ENCODE measurements at regions not wholly inside any gene's neighbourhood (a gene's known extent, or its start where the extent isn't known, plus 50 kb on each side); places are given as distances from the start of the nearest gene placed in this dataset.

DNA sequence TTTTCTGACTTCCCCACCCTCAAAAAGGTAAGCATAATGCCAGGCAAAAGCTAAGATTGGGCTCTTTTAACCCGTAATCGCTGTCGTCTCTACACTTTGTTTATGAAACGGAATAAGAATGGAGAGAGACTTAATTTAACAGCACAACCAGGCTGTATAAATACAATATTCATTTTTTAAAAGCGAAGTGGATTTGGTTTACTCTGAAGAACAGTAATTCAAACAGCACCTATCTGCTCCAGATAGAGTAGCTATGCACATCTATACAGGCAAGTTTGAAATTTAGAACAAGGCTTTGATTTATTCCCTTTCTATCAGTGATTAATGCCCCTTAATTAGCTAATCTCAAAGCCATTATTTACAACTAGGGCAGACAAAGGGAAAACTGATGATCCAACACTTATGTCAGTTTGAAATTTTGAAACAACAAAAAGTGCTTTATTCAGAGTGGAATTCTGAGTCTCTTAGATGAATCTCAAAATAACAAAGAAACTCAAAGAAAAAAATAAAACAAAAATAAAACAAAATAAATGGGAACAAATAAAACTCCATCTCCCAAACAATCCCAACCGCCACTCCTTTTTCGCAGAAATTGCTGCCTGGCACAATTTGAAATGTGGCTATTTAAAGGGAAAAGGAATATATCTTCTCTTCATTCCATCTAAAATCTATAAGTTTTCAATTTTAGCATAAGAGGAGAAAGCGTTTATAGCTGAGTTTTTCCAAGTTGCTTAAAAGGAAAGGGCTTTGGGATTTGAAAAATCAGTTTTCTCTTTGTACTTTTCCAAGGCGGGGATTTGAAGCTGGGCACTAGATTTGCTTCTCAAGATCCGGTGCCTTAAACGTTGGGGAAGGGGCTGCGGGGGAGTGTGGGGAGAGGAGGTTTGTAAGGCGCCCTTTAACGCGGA is 298.6 kb downstream of the PARP8 start:
- no peak for DNase-seq (ENCODE audit: low read depth)

GRCh38 chr5:50965654-50966375 is 299.4 kb downstream of the PARP8 start:
- no peak for DNase-seq (ENCODE audit: low read depth)

DNA sequence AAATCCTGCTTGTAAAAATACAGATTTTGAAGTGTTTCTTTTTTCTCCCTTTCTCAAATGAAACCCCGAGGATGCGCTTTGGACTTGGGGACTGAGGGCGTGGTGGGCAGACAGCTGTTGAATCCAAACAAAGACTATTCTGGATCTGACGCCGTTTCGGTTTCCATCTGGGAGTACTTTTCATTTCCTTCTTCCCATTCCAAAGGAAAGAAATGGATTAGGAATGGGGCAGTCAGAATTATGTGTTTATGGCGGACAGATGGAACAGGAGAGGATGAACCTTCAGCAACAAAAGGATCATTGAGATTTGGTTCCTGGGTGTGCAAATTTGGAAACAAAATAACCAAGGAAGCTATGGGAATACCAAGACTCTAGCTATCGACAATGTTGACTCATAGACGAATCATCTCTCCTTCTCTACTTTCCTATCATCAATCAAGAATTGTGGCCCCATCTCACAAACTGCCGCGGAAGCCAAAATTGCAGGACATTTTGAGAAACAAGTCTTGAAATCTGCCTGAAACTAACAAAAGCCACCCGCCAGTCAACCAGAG is 300.6 kb downstream of the PARP8 start:
- DNase-seq (ENCODE audit: low read depth): no peak

DNA sequence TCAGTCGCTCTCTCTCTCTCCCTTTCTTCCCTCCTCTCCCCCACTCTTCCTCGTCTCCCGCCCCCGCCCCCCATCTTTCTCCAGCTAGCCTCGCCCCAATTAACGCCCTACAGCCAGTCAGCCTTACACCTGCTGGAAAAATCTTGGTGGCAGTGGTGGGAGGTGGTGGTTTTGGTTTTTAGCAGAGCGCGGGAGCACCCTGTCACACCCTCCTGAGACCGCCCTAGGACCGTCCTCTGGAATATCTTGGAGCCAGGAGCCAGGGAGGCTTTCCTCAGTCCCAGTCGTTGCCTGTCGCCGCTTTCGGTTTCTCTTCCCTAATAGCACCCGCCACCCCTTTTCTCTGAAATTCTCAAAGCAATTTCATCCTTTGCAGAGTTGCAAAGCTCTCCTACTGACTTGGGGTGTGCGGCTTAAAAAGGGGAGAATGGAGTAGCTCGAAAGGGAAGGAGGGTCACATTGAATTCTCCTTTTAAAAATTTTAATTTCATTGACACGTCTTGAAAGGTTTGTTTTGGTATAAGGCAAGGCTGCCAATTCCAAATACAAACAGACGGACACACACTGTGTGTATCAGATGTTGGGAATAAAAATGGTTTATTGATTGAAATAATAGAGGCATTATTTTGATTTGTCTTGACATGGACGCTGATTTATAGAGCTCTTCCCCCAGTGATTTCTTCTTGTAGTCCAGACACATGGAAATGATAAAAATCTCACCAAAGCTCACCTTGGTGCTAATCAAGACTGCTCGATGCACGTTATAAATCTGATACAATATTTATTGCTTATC is 301.3 kb downstream of the PARP8 start:
- peak; percentile 10 for DNase-seq (ENCODE audit: low read depth)

DNA sequence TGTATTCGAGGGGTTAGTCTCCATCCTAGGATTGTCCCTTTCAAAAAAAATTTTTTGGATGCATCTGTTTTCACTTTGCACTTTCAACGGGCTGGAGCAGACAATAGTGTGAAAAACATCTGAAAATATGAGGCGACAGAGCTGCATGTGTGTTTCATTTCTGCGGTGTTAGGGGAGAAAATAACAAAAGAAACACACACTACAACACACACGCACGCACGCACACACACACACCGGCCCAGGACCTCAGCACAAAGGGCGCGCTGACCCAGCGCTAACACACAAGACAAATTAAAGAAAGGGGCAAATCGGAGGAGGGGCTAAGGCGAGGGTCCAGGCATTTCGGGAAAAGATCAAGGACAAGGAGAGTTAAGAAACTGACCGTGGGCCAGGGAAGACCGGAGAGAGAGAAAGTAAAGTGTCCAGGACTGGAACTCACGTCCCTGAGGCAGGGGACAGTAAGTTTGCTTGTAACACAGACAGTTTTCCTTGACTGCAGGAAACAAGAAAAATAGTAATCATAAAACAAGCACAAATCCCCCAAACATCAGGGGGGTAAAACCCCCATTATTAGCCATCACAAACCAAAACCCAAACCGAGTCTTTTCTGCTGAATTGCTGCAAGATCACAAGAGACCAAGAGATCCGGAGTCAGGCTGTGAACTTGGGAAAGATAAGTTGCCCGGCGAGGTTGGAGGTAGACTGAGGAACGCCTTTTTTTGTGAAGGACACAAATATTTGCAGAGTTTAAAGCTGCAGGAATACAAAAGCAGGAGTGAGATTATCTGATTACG is 302.1 kb downstream of the PARP8 start:
- DNase-seq (ENCODE audit: low read depth): no peak

DNA sequence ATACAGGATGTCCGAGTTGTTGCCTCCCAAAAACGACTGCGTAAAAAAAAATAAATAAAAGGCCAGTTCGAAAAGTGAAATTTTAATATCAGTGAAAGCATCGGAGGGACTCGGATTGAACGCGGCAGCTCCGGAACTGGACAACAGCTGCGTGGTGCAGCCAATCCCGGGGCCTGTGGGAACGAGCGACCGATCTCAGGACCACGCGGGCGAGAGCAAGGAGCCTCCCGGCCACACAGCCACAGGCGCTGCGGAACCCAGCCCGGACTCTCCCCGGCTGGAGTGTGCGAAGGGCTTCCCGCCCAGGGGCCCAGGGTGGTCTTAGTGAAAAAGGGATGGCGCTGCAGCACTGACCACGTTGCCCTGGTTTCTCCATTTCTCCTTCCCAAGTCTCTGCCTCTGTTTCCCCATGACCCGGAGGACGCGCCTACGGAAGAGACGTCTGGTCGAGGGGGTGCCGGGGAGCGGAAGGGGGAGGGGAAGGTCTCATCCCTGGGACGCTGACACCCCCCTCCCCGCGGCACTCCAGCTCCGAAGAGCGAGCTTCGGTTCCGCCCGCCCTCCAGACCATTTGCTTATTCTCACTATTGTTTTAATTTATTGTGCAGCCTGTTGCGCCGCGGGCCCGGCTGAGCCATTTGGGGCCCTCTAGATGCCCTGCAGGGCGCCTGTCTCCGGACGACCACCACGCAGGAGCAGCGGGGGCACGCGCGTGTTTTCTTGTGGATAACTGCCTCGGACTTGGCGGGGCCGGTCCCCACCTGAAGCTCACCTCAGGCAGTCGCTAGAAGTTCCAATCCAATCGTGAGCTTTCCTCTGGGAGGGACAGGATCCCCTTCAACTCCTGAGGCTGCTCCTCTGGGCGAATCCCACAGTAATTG is 303.0 kb downstream of the PARP8 start:
- no peak for DNase-seq (ENCODE audit: low read depth)

- no peak for DNase-seq (ENCODE audit: low read depth)
Observed at GRCh38 chr5:50975840-50976239, 309.4 kb downstream of the PARP8 start.

- DNase-seq (ENCODE audit: low read depth): no peak
Observed at GRCh38 chr5:50978924-50979323, 312.5 kb downstream of the PARP8 start.

DNA sequence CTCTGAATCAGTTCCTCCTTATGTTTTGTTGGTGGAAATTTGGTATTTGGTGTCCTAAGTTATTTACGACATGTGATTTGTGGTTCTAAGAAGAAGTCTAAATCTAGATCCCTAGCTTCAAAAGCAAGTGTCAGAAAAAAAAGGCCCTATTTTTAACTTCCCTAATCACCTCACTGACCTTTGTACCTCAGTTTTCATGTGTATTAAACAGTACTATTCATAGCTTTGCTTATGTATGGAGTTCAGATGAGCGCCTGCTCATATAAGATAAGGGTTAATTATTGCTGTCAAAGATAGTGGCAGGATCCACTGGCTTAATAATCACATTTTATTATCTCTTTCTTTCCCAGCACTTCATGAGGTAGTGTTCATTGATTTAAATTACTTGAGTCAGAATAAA is 318.2 kb downstream of the PARP8 start:
- DNase-seq (ENCODE audit: low read depth): no peak

GRCh38 chr5:50990296-50990924 is 324.0 kb downstream of the PARP8 start:
- no peak for DNase-seq (ENCODE audit: low read depth)

DNA sequence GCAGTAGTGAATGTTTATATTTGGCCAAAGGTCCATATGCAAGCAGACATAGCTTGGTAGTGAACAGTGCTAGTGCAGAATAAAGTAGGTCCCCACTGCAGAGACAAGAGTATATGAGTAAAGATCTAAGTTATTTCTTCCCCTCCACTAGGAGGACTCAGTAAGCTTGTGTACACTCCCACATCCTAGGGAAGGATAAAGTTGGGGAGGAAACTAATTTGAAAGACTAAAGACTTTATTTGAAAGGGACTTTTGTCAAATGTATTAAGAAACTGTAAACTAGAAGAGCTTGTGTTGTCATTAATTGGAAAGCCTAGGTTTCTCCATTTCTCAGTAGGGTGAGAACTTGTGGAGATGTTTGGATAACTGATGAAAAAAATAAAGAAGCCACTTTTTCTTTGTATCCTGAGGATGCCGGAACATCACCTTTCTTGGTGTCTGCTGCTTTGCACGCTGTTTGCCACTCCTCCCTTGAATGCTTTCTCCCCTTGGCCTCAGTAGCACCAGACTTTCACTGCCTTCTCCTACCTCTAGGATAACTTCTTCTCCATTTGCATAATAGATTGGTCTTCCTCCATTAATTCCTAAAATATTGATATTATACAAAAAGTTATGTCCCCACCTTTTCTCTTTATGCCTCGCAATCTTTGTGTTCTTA is 329.0 kb downstream of the PARP8 start:
- no peak for DNase-seq (ENCODE audit: low read depth)

GRCh38 chr5:51001227-51001923 is 334.9 kb downstream of the PARP8 start:
- DNase-seq (ENCODE audit: low read depth): no peak

GRCh38 chr5:51002368-51002767 is 335.9 kb downstream of the PARP8 start:
- no peak for DNase-seq (ENCODE audit: low read depth)

DNA sequence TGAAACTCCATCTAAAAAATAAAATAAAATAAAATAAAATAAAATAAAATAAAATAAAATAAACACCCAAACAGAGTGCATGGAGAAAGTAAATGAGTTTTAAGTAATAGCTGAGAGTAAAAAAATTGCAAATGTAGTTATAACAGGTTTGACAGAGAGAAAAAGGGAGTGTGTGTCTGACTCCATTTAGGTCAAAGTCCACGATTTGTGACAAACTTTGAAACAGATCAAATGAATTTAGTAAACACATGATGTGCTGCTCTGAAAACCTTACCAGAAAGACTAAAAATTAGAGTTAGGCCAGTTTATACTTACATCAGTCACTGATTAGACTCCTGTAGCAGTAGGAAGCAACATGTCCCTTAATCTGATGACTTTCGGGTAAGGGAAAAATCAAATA is 346.6 kb downstream of the PARP8 start:
- DNase-seq (ENCODE audit: low read depth): no peak

DNA sequence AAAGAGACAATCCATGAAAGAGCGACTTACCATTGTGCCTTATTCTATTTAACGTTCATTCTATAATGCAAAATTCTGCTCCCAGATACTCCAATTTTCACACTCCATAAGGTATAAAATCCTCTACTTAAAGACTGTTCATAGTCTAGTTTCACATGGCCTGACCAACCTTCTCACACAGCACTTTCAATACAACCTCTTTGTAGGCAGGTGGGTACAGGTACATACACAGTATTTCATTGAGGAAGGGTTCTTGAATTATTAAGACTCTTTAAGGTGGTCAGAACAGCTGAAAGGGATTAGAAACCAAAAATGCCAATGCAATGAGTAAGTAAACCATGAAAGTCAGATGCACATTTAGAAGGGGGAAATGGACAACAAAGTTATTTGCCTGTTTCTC is 352.0 kb downstream of the PARP8 start:
- no peak for DNase-seq (ENCODE audit: low read depth)

- DNase-seq (ENCODE audit: low read depth): no peak
Observed at GRCh38 chr5:51024263-51024662, 357.8 kb downstream of the PARP8 start.

- DNase-seq (ENCODE audit: low read depth): no peak
Observed at GRCh38 chr5:51027271-51027670, 356.0 kb upstream of the ISL1 start.

DNA sequence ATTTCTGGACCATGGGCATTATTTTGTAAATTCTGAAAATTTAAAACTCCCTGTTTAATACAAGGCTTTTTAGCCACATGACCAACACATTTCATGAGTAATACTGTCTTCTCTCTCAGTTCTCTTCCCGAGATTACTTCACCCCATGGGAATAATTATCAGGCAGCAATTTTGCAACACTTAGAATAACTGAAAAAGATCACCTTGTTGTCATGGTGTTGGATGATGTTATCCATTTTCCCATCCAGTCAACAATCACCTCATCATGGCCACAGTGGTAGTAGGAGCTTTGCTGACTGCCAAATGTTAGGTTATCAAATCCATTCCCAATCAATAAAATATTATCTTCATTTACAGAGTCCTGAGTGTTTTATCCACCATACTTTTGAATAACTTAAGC is 354.9 kb upstream of the ISL1 start:
- DNase-seq (ENCODE audit: low read depth): no peak

- DNase-seq (ENCODE audit: low read depth): no peak
Observed at GRCh38 chr5:51033215-51033614, 350.0 kb upstream of the ISL1 start.

Measured in RPMI7951 (cell line).